DND-41 (cell line): ENCODE measurements at regions not wholly inside any gene's neighbourhood (a gene's known extent, or its start where the extent isn't known, plus 50 kb on each side); places are given as distances from the start of the nearest gene placed in this dataset.

Experiments
- EZH2 ChIP-seq: IDR thresholded peaks from 3 replicates; pipeline ENCODE4 v1.6.1; 2012; ENCODE audit warnings: borderline replicate concordance, low read depth, mild to moderate bottlenecking, moderate library complexity, low read length, inconsistent platforms; ENCODE audit not compliant: severe bottlenecking
- TF ChIP-seq, protein P1 (sequence below): IDR thresholded peaks from 2 replicates; pipeline ENCODE4 v1.5.1; 2012; ENCODE audit warnings: borderline replicate concordance, low read length, moderate library complexity, mild to moderate bottlenecking; ENCODE audit not compliant: poor library complexity, severe bottlenecking; ENCODE audit errors: extremely low read depth

GRCh38 chr4:189804894-189805293 lies 135.8 kb upstream of the FRG1 start:
- TF ChIP-seq, protein P1, sequence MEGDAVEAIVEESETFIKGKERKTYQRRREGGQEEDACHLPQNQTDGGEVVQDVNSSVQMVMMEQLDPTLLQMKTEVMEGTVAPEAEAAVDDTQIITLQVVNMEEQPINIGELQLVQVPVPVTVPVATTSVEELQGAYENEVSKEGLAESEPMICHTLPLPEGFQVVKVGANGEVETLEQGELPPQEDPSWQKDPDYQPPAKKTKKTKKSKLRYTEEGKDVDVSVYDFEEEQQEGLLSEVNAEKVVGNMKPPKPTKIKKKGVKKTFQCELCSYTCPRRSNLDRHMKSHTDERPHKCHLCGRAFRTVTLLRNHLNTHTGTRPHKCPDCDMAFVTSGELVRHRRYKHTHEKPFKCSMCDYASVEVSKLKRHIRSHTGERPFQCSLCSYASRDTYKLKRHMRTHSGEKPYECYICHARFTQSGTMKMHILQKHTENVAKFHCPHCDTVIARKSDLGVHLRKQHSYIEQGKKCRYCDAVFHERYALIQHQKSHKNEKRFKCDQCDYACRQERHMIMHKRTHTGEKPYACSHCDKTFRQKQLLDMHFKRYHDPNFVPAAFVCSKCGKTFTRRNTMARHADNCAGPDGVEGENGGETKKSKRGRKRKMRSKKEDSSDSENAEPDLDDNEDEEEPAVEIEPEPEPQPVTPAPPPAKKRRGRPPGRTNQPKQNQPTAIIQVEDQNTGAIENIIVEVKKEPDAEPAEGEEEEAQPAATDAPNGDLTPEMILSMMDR: no peak
- TF ChIP-seq EZH2: no peak
